ENCODE measurements at regions not wholly inside any gene's neighbourhood (a gene's known extent, or its start where the extent isn't known, plus 50 kb on each side); places are given as distances from the start of the nearest gene placed in this dataset.
"Not testable (repeated sequence)": the region's sequence is repeated elsewhere in the genome, so short reads cannot be mapped to it uniquely, and the experiment has no call there.

DNA sequence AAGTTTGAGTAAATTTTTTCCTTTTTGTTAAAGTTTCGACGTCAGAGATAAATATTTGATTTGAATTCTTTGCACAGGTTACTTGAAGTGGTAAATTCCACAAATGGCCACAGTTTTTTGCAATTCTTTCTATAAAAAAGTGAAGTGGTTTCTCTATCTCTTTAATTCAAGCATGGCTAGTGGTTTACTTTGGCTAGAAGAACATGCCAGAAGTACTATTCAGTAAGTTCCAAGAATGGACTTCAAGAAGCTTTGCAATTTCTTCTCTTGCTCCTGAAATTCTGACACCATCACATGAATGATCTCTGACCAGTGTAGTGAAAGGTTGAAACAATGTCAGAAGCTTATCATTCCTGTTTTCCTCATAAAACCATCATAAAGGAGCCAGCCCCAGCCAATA is 55.7 kb upstream of the RNPC3 start:
- Histone ChIP-seq H3K27me3 (ENCODE audit: low read depth) (no peaks in the 10 kb centered on the region), H3K4me3 (no peak overlapping the region)
- in situ Hi-C loops (cut with MboI; ENCODE audit: low sequenced_read_pairs) = no loop called here

DNA sequence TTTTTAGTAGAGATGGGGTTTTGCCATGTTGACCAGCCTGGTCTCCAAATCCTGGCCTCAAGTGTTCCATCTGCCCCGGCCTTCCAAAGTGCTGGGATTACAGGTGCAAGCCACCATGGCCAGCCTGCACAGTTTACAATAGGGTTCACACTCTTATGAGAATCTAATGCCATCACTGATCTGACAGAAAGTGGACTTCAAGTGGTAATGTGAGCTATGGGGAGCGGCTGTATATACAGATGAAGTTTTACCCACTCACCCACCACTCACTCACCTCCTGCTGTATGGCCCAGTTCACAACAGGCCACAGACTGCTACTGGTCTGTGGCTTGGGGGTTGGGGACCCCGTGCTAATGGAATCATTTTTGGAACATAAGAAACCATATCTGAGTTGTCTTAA is 58.4 kb upstream of the RNPC3 start:
- Histone ChIP-seq H3K4me1 (no peaks in the 10 kb centered on the region), H3K27me3 (ENCODE audit: low read depth) (no peaks in the 10 kb centered on the region), H3K4me3 (no peak overlapping the region), H3K36me3 (replicated peaks) (no peaks in the 10 kb centered on the region), H3K9me3 (no peaks in the 10 kb centered on the region; the same call in 1 of the 2 replicates)
- no peak for DNase-seq (ENCODE audit: low spot score in 2 of 2)
- in situ Hi-C loops (cut with MboI; ENCODE audit: low sequenced_read_pairs) = no loop called here

More for the DNA sequence above, 55.7 kb upstream of the RNPC3 start:
- Histone ChIP-seq H3K9me3 (no peaks in the 10 kb centered on the region; the same call in 1 of the 2 replicates), H3K36me3 (replicated peaks) (no peaks in the 10 kb centered on the region), H3K4me1 (no peaks in the 10 kb centered on the region)
- no peak for DNase-seq (ENCODE audit: low spot score in 2 of 2)

DNA sequence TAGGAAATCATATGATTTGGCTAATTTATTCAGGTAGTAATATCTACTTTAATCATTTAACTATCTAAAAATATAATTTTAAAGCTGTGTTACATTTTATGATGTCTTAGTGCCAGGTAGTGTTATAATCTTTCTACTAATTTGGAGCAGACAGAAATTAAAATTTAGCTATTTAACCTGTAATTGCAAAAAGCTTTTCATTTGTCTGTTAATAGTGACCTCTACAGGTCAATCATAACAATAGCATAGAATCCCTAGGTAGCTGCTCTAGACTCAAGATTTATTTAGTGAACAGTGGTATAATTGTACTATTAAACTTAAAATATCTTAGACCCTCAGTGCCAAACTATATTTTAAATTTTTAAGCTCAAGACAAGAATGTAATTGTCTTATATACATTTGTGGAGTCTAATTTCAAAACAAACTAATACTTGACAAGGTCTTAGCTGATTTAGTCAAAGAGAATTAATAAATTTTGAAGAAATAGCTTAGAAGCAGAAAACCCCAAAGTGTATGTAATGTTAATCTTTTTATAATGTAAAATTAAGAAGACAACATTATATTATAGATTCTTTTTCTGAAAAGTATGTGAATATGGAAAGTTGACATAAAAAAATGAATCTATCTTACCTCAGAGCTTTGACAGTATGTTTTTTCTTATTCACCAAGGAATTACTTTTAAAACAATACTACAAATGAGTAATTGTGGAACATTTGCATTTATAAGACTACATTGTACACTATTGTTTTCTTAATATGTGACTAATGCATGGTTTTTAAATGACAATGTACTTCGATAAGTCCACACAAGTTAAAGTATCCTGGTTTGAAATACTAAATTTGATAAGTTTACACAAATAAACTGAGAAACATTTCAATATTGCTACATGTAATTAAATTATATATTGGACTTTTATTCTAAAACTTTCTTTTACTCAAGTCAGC is 64.1 kb upstream of the RNPC3 start:
- H3K27me3 ChIP-seq (ENCODE audit: low read depth) = no peaks in the 10 kb centered on the region
- H3K4me1 ChIP-seq = 0 out of 2 replicates have a peak, but pooled peaks cover 6% of the 10 kb centered on the region
- H3K9me3 ChIP-seq = no peaks in the 10 kb centered on the region
- DNase-seq (ENCODE audit: low spot score in 2 of 2) = peak in 1 of 2 experiments; percentile 68
- no peaks in the 10 kb centered on the region for H3K36me3 ChIP-seq (replicated peaks)
- in situ Hi-C loops (cut with MboI; ENCODE audit: low sequenced_read_pairs) = no loop called here
- no peak overlapping the region for H3K4me3 ChIP-seq

DNA sequence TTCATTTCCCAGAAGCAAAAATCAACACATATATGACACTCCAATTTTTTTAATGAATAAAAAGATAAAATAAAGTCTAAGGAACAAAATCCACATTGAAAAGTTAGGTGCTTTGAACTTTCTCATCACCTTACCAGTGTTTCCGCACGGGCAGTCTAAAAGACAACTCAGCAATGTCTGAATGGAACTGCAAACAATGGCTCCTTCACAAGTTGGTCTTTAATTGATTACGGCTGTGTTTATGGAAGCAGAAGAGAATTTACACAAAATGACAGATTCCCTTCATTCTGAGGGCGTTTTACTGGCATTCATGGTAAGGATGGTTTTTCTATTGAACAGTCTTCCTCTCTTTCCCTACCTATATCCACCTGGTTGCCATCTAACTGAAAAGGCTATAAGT is 65.0 kb upstream of the RNPC3 start:
- no peak overlapping the region for H3K4me3 ChIP-seq
- H3K9me3 ChIP-seq = no peaks in the 10 kb centered on the region
- H3K4me1 ChIP-seq = 0 out of 2 replicates have a peak, but pooled peaks cover 6% of the 10 kb centered on the region
- no peaks in the 10 kb centered on the region for H3K27me3 ChIP-seq (ENCODE audit: low read depth)
- no peak for DNase-seq (ENCODE audit: low spot score in 2 of 2)
- in situ Hi-C loops (cut with MboI; ENCODE audit: low sequenced_read_pairs) = no loop called here
- no peaks in the 10 kb centered on the region for H3K36me3 ChIP-seq (replicated peaks)

DNA sequence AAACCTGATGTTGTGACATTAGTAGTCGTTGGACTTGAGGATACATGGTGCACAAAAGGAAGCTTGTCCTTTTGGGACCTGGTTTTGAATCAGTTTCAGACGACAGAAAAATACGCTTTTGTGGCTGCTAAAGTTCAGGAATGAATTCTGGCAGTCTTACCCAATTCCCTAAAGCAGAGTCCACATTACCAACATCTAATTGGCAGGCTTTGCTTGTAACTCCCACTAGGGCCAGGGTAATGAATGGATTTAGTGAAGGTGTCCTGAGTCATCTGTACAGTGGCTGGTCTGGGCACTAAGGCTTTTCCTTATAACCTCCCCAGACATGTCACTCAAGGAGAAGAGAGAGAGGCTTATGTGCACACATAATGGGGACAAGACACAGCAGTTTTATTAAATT is 66.2 kb upstream of the RNPC3 start:
- no peak for DNase-seq (ENCODE audit: low spot score in 2 of 2)
- in situ Hi-C loops (cut with MboI; ENCODE audit: low sequenced_read_pairs) = no loop called here

DNA sequence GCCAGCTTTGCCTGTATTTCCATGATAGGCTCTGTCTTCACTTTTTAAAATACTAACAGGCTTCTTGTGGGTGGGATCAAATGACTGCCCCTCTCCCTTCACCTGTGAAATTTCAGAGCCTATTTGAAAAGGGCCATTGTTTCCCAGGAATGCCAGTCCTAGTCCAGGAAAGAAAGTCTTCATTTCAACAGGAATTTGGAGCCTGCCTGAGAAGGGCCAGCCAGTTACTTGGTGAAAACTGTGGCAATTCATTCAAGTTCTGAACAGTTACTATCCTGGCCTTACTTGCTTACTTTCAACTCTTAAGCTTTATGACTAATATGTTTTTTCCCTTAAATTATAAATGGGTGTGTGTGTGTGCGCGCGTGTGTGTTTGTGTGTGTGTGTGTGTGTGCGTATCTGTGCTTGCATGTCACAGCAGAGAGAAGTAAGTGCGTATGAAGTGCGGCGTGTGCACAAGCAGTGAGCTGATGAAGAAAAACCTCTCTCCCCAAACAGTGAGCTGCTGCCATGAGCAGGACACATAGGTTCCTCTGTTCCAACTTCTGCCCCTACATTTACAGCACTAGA is 67.5 kb upstream of the RNPC3 start:
- H3K4me1 ChIP-seq = 0 out of 2 replicates have a peak, but pooled peaks cover 6% of the 10 kb centered on the region
- no peaks in the 10 kb centered on the region for H3K27me3 ChIP-seq (ENCODE audit: low read depth)
- no peaks in the 10 kb centered on the region for H3K36me3 ChIP-seq (replicated peaks)
- DNase-seq (ENCODE audit: low spot score in 2 of 2) = peak in 1 of 2 experiments; percentile 8
- H3K4me3 ChIP-seq = no peak overlapping the region
- no peaks in the 10 kb centered on the region for H3K9me3 ChIP-seq
- in situ Hi-C loops (cut with MboI; ENCODE audit: low sequenced_read_pairs) = no loop called here

More for the DNA sequence above, 66.2 kb upstream of the RNPC3 start:
- Histone ChIP-seq H3K27me3 (ENCODE audit: low read depth) (no peaks in the 10 kb centered on the region), H3K9me3 (no peaks in the 10 kb centered on the region), H3K4me1 (0 out of 2 replicates have a peak, but pooled peaks cover 6% of the 10 kb centered on the region), H3K36me3 (replicated peaks) (no peaks in the 10 kb centered on the region), H3K4me3 (no peak overlapping the region)

DNA sequence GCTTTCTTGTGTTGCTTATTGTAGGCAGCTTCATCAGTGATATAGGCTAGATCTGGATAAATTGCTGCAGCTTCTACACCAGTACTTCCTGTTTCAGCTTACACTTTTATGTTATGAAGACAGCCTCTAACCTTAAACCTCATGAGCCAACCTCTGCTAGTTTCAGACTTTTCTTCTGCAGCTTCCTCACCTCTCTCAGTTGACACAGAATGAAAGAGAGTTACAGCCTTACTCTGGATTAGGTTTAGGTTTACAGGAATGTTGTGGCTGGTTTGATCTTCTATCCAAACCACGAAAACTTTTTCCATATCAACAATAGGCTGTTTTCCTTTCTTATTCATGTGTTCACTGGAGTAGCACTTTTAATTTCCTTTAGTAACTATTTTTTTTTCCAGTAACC is 76.9 kb upstream of the RNPC3 start:
- 0 out of 2 replicates have a peak, but pooled peaks cover 3% of the 10 kb centered on the region for H3K4me1 ChIP-seq
- in situ Hi-C loops (cut with MboI; ENCODE audit: low sequenced_read_pairs) = no loop called here

DNA sequence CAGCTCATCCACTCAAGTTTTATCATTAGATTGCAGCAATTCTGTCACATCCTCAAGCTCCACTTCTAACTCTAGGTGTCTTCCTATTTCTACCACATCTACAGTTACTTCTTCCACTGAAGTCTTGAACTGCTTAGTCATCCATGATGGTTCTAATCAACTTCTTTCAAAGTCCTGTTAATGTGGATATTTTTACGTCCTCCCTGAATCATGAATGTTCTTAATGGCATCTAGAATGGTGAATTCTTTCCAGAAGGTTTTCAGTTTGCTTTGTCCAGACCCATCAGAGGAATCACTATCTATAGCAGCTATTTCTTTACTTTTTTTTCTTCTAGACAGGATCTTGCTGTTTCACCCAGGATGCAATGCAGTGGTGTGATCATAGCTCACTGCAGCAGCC is 78.0 kb upstream of the RNPC3 start:
- Histone ChIP-seq H3K9me3 (no peaks in the 10 kb centered on the region), H3K4me3 (no peak overlapping the region), H3K4me1 (0 out of 2 replicates have a peak, but pooled peaks cover 3% of the 10 kb centered on the region), H3K27me3 (ENCODE audit: low read depth) (no peaks in the 10 kb centered on the region), H3K36me3 (replicated peaks) (no peaks in the 10 kb centered on the region)
- in situ Hi-C loops (cut with MboI; ENCODE audit: low sequenced_read_pairs) = no loop called here
- no peak for DNase-seq (ENCODE audit: low spot score in 2 of 2)

More for the DNA sequence above, 76.9 kb upstream of the RNPC3 start:
- H3K27me3 ChIP-seq (ENCODE audit: low read depth) = no peaks in the 10 kb centered on the region
- no peaks in the 10 kb centered on the region for H3K9me3 ChIP-seq
- no peak overlapping the region for H3K4me3 ChIP-seq
- peak in 1 of 2 experiments; percentile 11 for DNase-seq (ENCODE audit: low spot score in 2 of 2)
- no peaks in the 10 kb centered on the region for H3K36me3 ChIP-seq (replicated peaks)

DNA sequence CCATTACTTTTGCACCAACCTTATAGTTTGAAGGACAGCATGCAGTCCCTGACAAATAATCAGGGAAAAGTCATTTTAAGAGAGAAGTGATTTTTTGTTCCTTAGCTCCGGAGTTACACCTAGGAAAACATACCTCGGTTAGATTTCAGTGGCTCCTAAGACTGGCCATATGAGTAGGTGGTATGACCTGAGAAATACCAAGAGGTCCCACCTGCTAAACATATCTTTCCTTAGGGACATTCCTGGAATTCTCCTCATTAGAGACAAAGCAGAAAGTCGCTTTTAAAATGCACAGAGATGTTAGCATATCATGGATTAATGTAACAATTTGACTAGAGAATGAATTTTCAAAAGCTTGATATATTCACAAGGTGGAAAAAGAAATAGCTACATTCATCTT is 84.2 kb upstream of the RNPC3 start:
- no peaks in the 10 kb centered on the region for H3K36me3 ChIP-seq (replicated peaks)
- no peaks in the 10 kb centered on the region for H3K9me3 ChIP-seq
- peaks cover 4% of the 10 kb centered on the region; the same call in 1 of the 2 replicates for H3K4me1 ChIP-seq
- in situ Hi-C loops (cut with MboI; ENCODE audit: low sequenced_read_pairs) = no loop called here
- H3K4me3 ChIP-seq = no peak overlapping the region
- no peaks in the 10 kb centered on the region for H3K27me3 ChIP-seq (ENCODE audit: low read depth)
- no peak for DNase-seq (ENCODE audit: low spot score in 2 of 2)

DNA sequence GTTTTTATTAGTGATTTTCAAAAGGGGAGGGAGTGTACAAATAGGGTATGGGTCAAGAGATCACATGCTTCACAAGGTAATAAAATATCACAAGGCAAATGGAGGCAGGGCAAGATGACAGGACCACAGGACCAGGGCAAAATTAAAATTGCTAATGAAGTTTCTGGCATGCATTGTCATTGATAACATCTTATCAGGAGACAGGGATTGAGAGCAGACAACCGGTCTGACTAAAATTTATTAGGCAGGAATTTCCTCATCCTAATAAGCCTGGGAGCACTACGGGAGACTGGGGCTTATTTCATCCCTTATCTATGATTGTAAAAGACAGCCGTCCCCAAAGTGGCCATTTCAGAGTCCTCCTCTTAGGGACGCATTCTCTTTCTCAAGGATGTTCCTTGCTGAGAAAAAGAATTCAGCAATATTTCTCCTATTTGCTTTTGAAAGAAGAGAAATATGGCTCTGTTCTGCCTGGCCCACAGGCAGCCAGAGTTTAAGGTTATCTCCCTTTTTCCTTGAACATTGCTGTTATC is 88.9 kb upstream of the RNPC3 start:
- H3K27me3 ChIP-seq (ENCODE audit: low read depth); H3K9me3 ChIP-seq; DNase-seq (ENCODE audit: low spot score in 2 of 2); H3K36me3 ChIP-seq (replicated peaks); in situ Hi-C loops (cut with MboI; ENCODE audit: low sequenced_read_pairs); H3K4me3 ChIP-seq; H3K4me1 ChIP-seq: not testable (repeated sequence)

DNA sequence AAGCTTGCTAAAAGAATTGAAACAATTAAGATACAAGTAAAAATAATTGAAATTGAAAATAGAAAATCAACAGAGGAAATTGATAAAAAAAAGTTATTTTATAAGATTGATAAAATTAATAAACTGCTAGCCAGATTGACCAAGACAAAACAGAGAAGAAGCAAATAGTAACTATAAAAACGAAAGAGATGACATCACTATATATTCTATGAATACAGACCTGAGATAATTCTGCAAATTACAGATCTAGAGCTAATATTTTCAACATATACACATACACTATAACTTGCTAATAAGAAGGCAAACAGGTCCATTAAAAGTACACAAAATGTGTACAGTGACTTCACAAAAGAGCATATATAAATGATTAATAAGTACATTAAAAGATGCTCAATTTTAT is 90.1 kb upstream of the RNPC3 start:
- Histone ChIP-seq H3K36me3 (replicated peaks) (no peaks in the 10 kb centered on the region), H3K4me1 (no peaks in the 10 kb centered on the region), H3K27me3 (ENCODE audit: low read depth) (no peaks in the 10 kb centered on the region), H3K4me3 (no peak overlapping the region), H3K9me3 (no peaks in the 10 kb centered on the region)
- in situ Hi-C loops (cut with MboI; ENCODE audit: low sequenced_read_pairs) = no loop called here
- DNase-seq (ENCODE audit: low spot score in 2 of 2) = no peak

DNA sequence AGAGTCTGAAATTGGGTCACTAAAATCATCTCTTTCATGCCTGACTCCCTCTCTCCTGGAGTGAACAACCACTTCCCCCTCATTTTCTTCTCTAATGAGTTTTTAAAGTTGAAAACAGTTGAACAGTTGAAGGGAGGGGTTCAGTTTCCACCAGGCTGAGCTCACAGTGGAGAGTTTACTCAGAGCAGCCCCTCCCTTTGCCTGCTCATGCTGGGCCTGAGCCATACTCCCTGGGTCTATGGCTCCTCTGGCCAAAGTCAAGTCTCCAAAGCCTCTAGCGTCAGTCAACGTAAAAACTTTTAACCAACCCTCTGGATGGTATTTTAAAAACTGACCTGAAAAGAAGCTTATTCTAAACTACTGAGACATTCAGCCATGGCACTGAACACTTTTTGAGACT is 100.8 kb upstream of the RNPC3 start:
- Histone ChIP-seq H3K27me3 (ENCODE audit: low read depth) (no peaks in the 10 kb centered on the region), H3K4me1 (no peaks in the 10 kb centered on the region), H3K9me3 (no peaks in the 10 kb centered on the region), H3K4me3 (no peak overlapping the region), H3K36me3 (replicated peaks) (no peaks in the 10 kb centered on the region)
- no peak for DNase-seq (ENCODE audit: low spot score in 2 of 2)
- in situ Hi-C loops (cut with MboI; ENCODE audit: low sequenced_read_pairs) = no loop called here

DNA sequence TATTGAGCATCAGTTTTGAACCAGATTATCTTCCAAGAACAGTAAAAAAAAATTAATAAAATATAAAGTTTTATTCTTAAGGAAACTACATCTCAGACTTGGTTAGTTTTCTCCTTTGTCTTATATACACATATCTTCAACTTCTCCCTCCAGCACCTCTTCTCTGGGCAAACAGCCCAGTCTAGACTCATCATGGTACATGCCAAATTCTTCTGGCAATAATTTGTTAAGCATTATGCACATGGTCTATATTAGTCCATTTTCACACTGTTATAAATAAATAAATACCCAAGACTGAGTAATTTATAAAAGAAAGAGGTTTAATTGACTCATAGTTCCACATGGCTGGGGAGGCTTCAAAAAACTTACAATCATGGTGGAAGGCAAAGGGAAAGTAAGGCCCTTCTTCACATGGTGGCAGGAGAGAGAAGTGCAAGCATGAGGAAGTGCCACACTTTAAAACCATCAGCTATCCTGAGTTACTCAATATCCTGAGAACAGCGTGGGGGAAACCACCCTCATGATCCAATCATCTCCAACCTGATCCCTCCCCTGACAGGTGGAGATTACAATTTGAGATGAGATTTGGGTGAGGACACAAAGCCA is 108.7 kb upstream of the RNPC3 start:
- Histone ChIP-seq H3K4me3 (no peak overlapping the region), H3K36me3 (replicated peaks) (no peaks in the 10 kb centered on the region), H3K9me3 (no peaks in the 10 kb centered on the region), H3K4me1 (no peaks in the 10 kb centered on the region), H3K27me3 (ENCODE audit: low read depth) (no peaks in the 10 kb centered on the region)
- in situ Hi-C loops (cut with MboI; ENCODE audit: low sequenced_read_pairs) = no loop called here
- DNase-seq (ENCODE audit: low spot score in 2 of 2) = no peak

Data from HAP-1 (cell line).